ENCODE measurements at regions not wholly inside any gene's neighbourhood (a gene's known extent, or its start where the extent isn't known, plus 50 kb on each side); places are given as distances from the start of the nearest gene placed in this dataset.

GRCh38 chr18:66676699-66677098, 72.8 kb upstream of the CDH19 start:
- no peaks in the 10 kb centered on the region for H3K36me3 ChIP-seq (ENCODE audit: control insufficient read depth in 2 of 2, insufficient read depth in 2 of 2, low read length in 2 of 2)
- H3K4me1 ChIP-seq (ENCODE audit: control insufficient read depth in 2 of 2, insufficient read depth in 2 of 2, low read length in 2 of 2) = no peaks in the 10 kb centered on the region
- no peaks in the 10 kb centered on the region for H3K9me3 ChIP-seq (ENCODE audit: control insufficient read depth in 2 of 2, low read length in 2 of 2)
- H3K27ac ChIP-seq (ENCODE audit: low read depth in 2 of 2, low read length in 2 of 2) = no peak overlapping the region
- no peaks in the 10 kb centered on the region for H3K27me3 ChIP-seq (ENCODE audit: control insufficient read depth in 2 of 2, insufficient read depth in 2 of 2, low read length in 2 of 2)
- no peak overlapping the region for H3K4me3 ChIP-seq (ENCODE audit: low read length in 2 of 2)
- H3K9ac ChIP-seq (ENCODE audit: low read depth in 1 of 2, low read length in 2 of 2) = no peak overlapping the region

- H3K9me3 ChIP-seq (ENCODE audit: control insufficient read depth in 2 of 2, low read length in 2 of 2) = no peaks in the 10 kb centered on the region
- H3K4me1 ChIP-seq (ENCODE audit: control insufficient read depth in 2 of 2, insufficient read depth in 2 of 2, low read length in 2 of 2) = no peaks in the 10 kb centered on the region
- H3K27me3 ChIP-seq (ENCODE audit: control insufficient read depth in 2 of 2, insufficient read depth in 2 of 2, low read length in 2 of 2) = no peaks in the 10 kb centered on the region
- H3K36me3 ChIP-seq (ENCODE audit: control insufficient read depth in 2 of 2, insufficient read depth in 2 of 2, low read length in 2 of 2) = no peaks in the 10 kb centered on the region
- no peak overlapping the region for H3K4me3 ChIP-seq (ENCODE audit: low read length in 2 of 2)
- H3K27ac ChIP-seq (ENCODE audit: low read depth in 2 of 2, low read length in 2 of 2) = no peak overlapping the region
- no peak overlapping the region for H3K9ac ChIP-seq (ENCODE audit: low read depth in 1 of 2, low read length in 2 of 2)
Measured at GRCh38 chr18:66674286-66674685, 70.4 kb upstream of the CDH19 start.

- no peaks in the 10 kb centered on the region for H3K4me1 ChIP-seq (ENCODE audit: control insufficient read depth in 2 of 2, insufficient read depth in 2 of 2, low read length in 2 of 2)
- no peaks in the 10 kb centered on the region for H3K9me3 ChIP-seq (ENCODE audit: control insufficient read depth in 2 of 2, low read length in 2 of 2)
- H3K27ac ChIP-seq (ENCODE audit: low read depth in 2 of 2, low read length in 2 of 2) = no peak overlapping the region
- no peak overlapping the region for H3K4me3 ChIP-seq (ENCODE audit: low read length in 2 of 2)
- no peak overlapping the region for H3K9ac ChIP-seq (ENCODE audit: low read depth in 1 of 2, low read length in 2 of 2)
- no peaks in the 10 kb centered on the region for H3K36me3 ChIP-seq (ENCODE audit: control insufficient read depth in 2 of 2, insufficient read depth in 2 of 2, low read length in 2 of 2)
- H3K27me3 ChIP-seq (ENCODE audit: control insufficient read depth in 2 of 2, insufficient read depth in 2 of 2, low read length in 2 of 2) = no peaks in the 10 kb centered on the region
Measured at GRCh38 chr18:66668706-66669105, 64.8 kb upstream of the CDH19 start.

GRCh38 chr18:66662632-66663031, 58.7 kb upstream of the CDH19 start:
- H3K27ac ChIP-seq (ENCODE audit: low read depth in 2 of 2, low read length in 2 of 2) = no peak overlapping the region

GRCh38 chr18:66655407-66655806, 51.5 kb upstream of the CDH19 start:
- H3K4me3 ChIP-seq (ENCODE audit: low read length in 2 of 2) = no peak overlapping the region
- H3K9ac ChIP-seq (ENCODE audit: low read depth in 1 of 2, low read length in 2 of 2) = no peak overlapping the region
- H3K27me3 ChIP-seq (ENCODE audit: control insufficient read depth in 2 of 2, insufficient read depth in 2 of 2, low read length in 2 of 2) = no peaks in the 10 kb centered on the region
- H3K4me1 ChIP-seq (ENCODE audit: control insufficient read depth in 2 of 2, insufficient read depth in 2 of 2, low read length in 2 of 2) = no peaks in the 10 kb centered on the region
- H3K27ac ChIP-seq (ENCODE audit: low read depth in 2 of 2, low read length in 2 of 2) = no peak overlapping the region
- no peaks in the 10 kb centered on the region for H3K36me3 ChIP-seq (ENCODE audit: control insufficient read depth in 2 of 2, insufficient read depth in 2 of 2, low read length in 2 of 2)
- no peaks in the 10 kb centered on the region for H3K9me3 ChIP-seq (ENCODE audit: control insufficient read depth in 2 of 2, low read length in 2 of 2)

More at GRCh38 chr18:66662632-66663031, 58.7 kb upstream of the CDH19 start:
- no peaks in the 10 kb centered on the region for H3K9me3 ChIP-seq (ENCODE audit: control insufficient read depth in 2 of 2, low read length in 2 of 2)
- H3K4me3 ChIP-seq (ENCODE audit: low read length in 2 of 2) = no peak overlapping the region
- no peaks in the 10 kb centered on the region for H3K4me1 ChIP-seq (ENCODE audit: control insufficient read depth in 2 of 2, insufficient read depth in 2 of 2, low read length in 2 of 2)
- no peak overlapping the region for H3K9ac ChIP-seq (ENCODE audit: low read depth in 1 of 2, low read length in 2 of 2)
- no peaks in the 10 kb centered on the region for H3K27me3 ChIP-seq (ENCODE audit: control insufficient read depth in 2 of 2, insufficient read depth in 2 of 2, low read length in 2 of 2)
- H3K36me3 ChIP-seq (ENCODE audit: control insufficient read depth in 2 of 2, insufficient read depth in 2 of 2, low read length in 2 of 2) = no peaks in the 10 kb centered on the region

All from mucosa of rectum (tissue), 2 donors.